ENCODE measurements at regions not wholly inside any gene's neighbourhood (a gene's known extent, or its start where the extent isn't known, plus 50 kb on each side); places are given as distances from the start of the nearest gene placed in this dataset.

GRCh38 chr5:27594141-27594540 is 555.8 kb upstream of the CDH9 start:
- TF ChIP-seq POLR2A (IDR thresholded peaks at IDR 0.05) (no peak), CTCF (IDR thresholded peaks at IDR 0.05) (no peak)
